ENCODE measurements at regions not wholly inside any gene's neighbourhood (a gene's known extent, or its start where the extent isn't known, plus 50 kb on each side); places are given as distances from the start of the nearest gene placed in this dataset.

DNA sequence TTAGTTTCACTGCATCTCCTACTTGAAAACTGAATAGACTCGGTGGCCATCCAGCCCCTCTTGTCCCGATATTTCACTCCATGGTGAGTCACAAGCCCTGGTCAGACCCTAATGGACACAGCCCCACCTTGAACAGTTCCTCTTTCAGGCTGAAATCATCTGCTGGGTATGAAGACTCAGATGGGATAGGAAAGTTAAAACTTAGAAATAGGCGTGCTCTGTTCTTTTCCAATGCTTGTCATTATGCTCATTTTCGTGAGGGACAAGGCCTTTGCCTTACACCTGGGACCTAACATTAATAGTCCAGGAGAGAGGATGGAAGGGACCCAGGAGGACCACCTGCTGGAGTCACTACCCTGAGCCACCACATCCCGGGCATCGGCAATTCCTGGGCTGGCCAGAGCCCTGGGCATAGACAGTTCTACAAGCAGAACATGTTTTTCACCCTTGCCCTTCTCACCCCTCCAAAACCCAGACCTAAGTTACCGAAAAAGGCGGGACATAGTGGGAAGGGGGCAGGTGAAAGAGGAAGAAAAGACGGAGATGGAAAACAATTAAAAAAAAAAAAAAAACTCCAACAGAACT is 278.3 kb downstream of the SOX9 start:
- TF ChIP-seq CTCF (IDR thresholded peaks at IDR 0.05): no peak

DNA sequence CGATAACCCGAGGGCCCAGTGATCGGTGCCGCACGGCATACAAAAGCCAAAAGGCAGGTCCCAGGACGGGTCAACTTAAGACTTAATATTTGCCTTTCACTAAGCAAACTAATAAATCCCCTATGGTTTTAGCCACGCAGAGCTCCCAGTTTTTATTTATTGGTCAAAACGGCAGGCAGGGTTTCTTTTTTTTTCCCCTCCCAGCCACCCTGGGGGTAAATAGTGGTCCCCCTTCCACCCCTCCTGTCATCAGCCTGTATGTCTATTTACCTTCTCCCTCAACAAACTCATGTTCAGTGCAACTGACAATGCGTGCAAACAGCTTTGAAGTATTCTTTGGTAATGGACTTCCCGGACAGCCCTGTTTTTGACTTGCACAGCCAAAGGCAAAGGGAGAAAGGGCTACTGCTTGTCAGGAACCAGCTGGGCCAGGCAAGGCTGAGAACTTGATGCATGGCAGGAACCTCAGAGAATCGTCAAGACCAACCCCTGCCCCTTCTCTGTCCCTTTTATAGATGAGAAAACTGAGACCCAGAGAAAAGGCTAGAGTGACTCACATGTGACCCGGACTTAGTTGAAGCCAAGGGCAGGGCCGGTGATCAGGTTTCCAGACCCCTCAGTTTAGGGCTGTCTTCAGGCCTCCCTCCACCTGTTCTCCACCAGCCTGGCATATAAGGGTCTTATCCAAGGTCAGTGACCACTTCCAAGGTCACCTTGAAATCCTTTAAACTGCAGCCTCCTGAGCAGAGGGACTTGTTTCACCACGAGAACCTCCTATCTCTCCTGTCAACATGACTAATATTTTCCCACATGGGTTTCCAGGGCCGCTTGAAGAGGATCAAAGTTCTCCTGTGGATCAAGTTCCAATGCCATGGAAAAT is 279.0 kb downstream of the SOX9 start:
- TF ChIP-seq CTCF (IDR thresholded peaks at IDR 0.05): no peak

- no peak for TF ChIP-seq CTCF (IDR thresholded peaks at IDR 0.05)
Measured at GRCh38 chr17:72400488-72400827, 279.6 kb downstream of the SOX9 start.

DNA sequence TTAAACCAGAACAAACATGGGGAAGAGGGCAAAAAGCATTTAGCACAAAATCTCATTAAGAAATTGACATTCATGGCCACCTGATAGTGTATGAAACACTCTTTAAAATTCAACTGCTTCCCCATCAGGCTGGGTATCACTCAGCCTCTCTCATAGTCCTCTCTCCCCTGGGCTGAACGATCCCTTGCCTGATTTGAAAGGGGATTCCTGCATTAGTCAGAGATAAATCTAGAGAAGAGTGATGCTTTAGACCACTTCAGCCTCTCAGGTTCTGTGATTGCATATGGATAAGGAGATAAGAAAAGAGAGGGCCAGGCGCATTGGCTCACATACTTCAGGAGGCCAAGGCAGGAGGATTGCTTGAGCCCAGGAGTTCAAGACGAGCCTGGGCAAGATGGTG is 280.0 kb downstream of the SOX9 start:
- no peak for TF ChIP-seq CTCF (IDR thresholded peaks at IDR 0.05)

DNA sequence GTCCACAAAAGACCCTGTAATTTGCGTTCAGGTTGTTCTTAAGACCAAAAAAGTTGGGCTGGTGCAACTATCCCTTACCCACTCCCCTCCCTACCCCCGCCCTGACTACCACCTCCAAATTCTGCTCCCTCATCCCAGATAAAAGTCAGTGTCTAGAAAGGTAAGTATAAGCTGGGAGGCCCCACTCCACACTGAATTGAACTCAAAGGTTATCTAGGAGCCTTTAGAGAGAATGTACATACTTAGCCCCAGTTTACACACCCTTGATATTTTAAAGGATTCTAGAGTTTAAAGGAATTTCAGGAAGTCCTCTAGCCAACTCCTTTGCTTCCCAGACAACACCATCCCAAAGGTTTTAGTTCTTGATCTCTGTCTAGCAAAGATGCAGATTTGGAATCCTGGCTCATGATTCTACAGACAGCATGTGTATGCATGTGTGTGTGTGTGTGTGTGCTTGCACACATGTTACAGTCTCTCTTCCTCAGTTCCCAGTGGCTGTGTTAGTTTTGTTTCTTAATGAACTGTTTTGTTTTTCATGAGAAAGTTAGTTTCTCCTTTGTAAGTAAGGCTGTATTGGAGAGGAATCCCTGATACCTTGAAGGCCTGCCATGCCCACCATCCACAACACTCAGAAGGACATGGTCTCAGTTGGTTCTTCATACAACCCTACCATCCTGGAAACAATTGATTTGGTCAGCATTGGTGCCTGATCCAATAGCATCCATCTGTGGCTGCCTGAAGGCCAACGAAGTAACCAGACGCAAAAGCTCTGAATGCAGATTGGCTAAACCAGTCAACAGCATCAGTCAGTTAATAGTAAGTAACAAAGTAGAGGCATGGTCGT is 281.3 kb downstream of the SOX9 start:
- no peak for TF ChIP-seq CTCF (IDR thresholded peaks at IDR 0.05)

GRCh38 chr17:72402727-72403210 is 281.9 kb downstream of the SOX9 start:
- TF ChIP-seq CTCF (IDR thresholded peaks at IDR 0.05): no peak

GRCh38 chr17:72403713-72404209 is 282.9 kb downstream of the SOX9 start:
- no peak for TF ChIP-seq CTCF (IDR thresholded peaks at IDR 0.05)
